ENCODE measurements at regions not wholly inside any gene's neighbourhood (a gene's known extent, or its start where the extent isn't known, plus 50 kb on each side); places are given as distances from the start of the nearest gene placed in this dataset.
A peak's percentile ranks its signal among the peaks of the same experiment; 100 is the strongest.
"Not testable (repeated sequence)": the region's sequence is repeated elsewhere in the genome, so short reads cannot be mapped to it uniquely, and the experiment has no call there.

- no peak for DNase-seq (ENCODE audit: low read depth)
These were observed 246.9 kb upstream of the TMEM132C start for GRCh38 chr12:128019996-128020544.

- no peak for DNase-seq (ENCODE audit: low read depth)
These were observed 245.4 kb upstream of the TMEM132C start for GRCh38 chr12:128021561-128021960.

- no peak for DNase-seq (ENCODE audit: low read depth)
These were observed 241.3 kb upstream of the TMEM132C start for GRCh38 chr12:128025589-128026245.

- no peak for DNase-seq (ENCODE audit: low read depth)
These were observed 240.0 kb upstream of the TMEM132C start for GRCh38 chr12:128026696-128027574.

GRCh38 chr12:128033473-128033872 is 233.5 kb upstream of the TMEM132C start:
- no peak for DNase-seq (ENCODE audit: low read depth)

- DNase-seq (ENCODE audit: low read depth) = no peak
These were observed 226.0 kb upstream of the TMEM132C start for GRCh38 chr12:128040971-128041370.

GRCh38 chr12:128042283-128042682 is 224.7 kb upstream of the TMEM132C start:
- not testable (repeated sequence) for DNase-seq (ENCODE audit: low read depth)

GRCh38 chr12:128042825-128043224 is 224.1 kb upstream of the TMEM132C start:
- no peak for DNase-seq (ENCODE audit: low read depth)

- no peak for DNase-seq (ENCODE audit: low read depth)
These were observed 223.7 kb upstream of the TMEM132C start for GRCh38 chr12:128043317-128043716.

- no peak for DNase-seq (ENCODE audit: low read depth)
These were observed 219.5 kb upstream of the TMEM132C start for GRCh38 chr12:128047266-128048060.

- DNase-seq (ENCODE audit: low read depth) = no peak
These were observed 214.6 kb upstream of the TMEM132C start for GRCh38 chr12:128052331-128052730.

- DNase-seq (ENCODE audit: low read depth) = no peak
These were observed 214.2 kb upstream of the TMEM132C start for GRCh38 chr12:128052777-128053176.

- no peak for DNase-seq (ENCODE audit: low read depth)
These were observed 211.4 kb upstream of the TMEM132C start for GRCh38 chr12:128055567-128055966.

- no peak for DNase-seq (ENCODE audit: low read depth)
These were observed 210.7 kb upstream of the TMEM132C start for GRCh38 chr12:128056136-128056801.

- no peak for DNase-seq (ENCODE audit: low read depth)
These were observed 209.4 kb upstream of the TMEM132C start for GRCh38 chr12:128057586-128057985.

GRCh38 chr12:128059621-128060370 is 207.2 kb upstream of the TMEM132C start:
- DNase-seq (ENCODE audit: low read depth) = no peak

- no peak for DNase-seq (ENCODE audit: low read depth)
These were observed 198.8 kb upstream of the TMEM132C start for GRCh38 chr12:128068211-128068610.

GRCh38 chr12:128069359-128069997 is 197.5 kb upstream of the TMEM132C start:
- DNase-seq (ENCODE audit: low read depth) = peak; percentile 42

GRCh38 chr12:128073937-128074336 is 193.0 kb upstream of the TMEM132C start:
- DNase-seq (ENCODE audit: low read depth) = no peak

- DNase-seq (ENCODE audit: low read depth) = no peak
These were observed 191.6 kb upstream of the TMEM132C start for GRCh38 chr12:128075332-128075731.

Measured in HT1080 (cell line).